DMS153 (cell line): ENCODE measurements at regions not wholly inside any gene's neighbourhood (a gene's known extent, or its start where the extent isn't known, plus 50 kb on each side); places are given as distances from the start of the nearest gene placed in this dataset.
"Not testable (repeated sequence)": the region's sequence is repeated elsewhere in the genome, so short reads cannot be mapped to it uniquely, and the experiment has no call there.

Experiments used
- DNase-seq: peaks from one replicate; lab custom pipeline; 2025; lab: John Stamatoyannopoulos, UW

- not testable (repeated sequence) for DNase-seq
Measured at GRCh38 chr5:53268241-53268640, 158.7 kb upstream of the MOCS2 start.

GRCh38 chr5:53275666-53276065, 166.1 kb upstream of the MOCS2 start:
- DNase-seq, result no peak

GRCh38 chr5:53276825-53277224, 167.3 kb upstream of the MOCS2 start:
- no peak for DNase-seq

GRCh38 chr5:53277491-53277890, 167.9 kb upstream of the MOCS2 start:
- DNase-seq, result no peak

- no peak for DNase-seq
Measured at GRCh38 chr5:53287573-53287972, 178.0 kb upstream of the MOCS2 start.

- DNase-seq, result no peak
Measured at GRCh38 chr5:53288511-53288910, 179.0 kb upstream of the MOCS2 start.

GRCh38 chr5:53291047-53291446, 181.5 kb upstream of the MOCS2 start:
- DNase-seq, result no peak

GRCh38 chr5:53291528-53291927, 182.0 kb upstream of the MOCS2 start:
- no peak for DNase-seq

- DNase-seq, result no peak
Measured at GRCh38 chr5:53298841-53299240, 181.6 kb upstream of the FST start.

- DNase-seq, result no peak
Measured at GRCh38 chr5:53302529-53302928, 177.9 kb upstream of the FST start.

- no peak for DNase-seq
Measured at GRCh38 chr5:53303105-53303504, 177.3 kb upstream of the FST start.

GRCh38 chr5:53305316-53305715, 175.1 kb upstream of the FST start:
- DNase-seq, result not testable (repeated sequence)

GRCh38 chr5:53309653-53310052, 170.8 kb upstream of the FST start:
- DNase-seq, result no peak

- no peak for DNase-seq
Measured at GRCh38 chr5:53311681-53312080, 168.7 kb upstream of the FST start.

GRCh38 chr5:53313145-53313544, 167.3 kb upstream of the FST start:
- DNase-seq, result no peak

GRCh38 chr5:53318303-53318702, 162.1 kb upstream of the FST start:
- no peak for DNase-seq

- DNase-seq, result no peak
Measured at GRCh38 chr5:53319315-53319714, 161.1 kb upstream of the FST start.

GRCh38 chr5:53321073-53321472, 159.4 kb upstream of the FST start:
- no peak for DNase-seq

- DNase-seq, result no peak
Measured at GRCh38 chr5:53321721-53322120, 158.7 kb upstream of the FST start.

GRCh38 chr5:53322257-53322656, 158.2 kb upstream of the FST start:
- no peak for DNase-seq

- DNase-seq, result no peak
Measured at GRCh38 chr5:53323511-53323910, 156.9 kb upstream of the FST start.

GRCh38 chr5:53323943-53324642, 156.3 kb upstream of the FST start:
- no peak for DNase-seq

GRCh38 chr5:53326424-53327153, 153.8 kb upstream of the FST start:
- no peak for DNase-seq
